HG03520 (cell line): ENCODE measurements at regions not wholly inside any gene's neighbourhood (a gene's known extent, or its start where the extent isn't known, plus 50 kb on each side); places are given as distances from the start of the nearest gene placed in this dataset.
"Not testable (repeated sequence)": the region's sequence is repeated elsewhere in the genome, so short reads cannot be mapped to it uniquely, and the experiment has no call there.

ENCODE experiments used
- ATAC-seq: cut with Tn5 transposase; IDR thresholded peaks from one replicate; pipeline ENCODE4 v1.9.1; 2021; ENCODE audit warnings: mild to moderate bottlenecking, moderate library complexity; ENCODE audit not compliant: unreplicated experiment

- ATAC-seq: no peak
Measured at GRCh38 chr2:150120326-150120955, 367.0 kb downstream of the RND3 start.

- no peak for ATAC-seq
Measured at GRCh38 chr2:150119819-150120218, 367.6 kb downstream of the RND3 start.

- not testable (repeated sequence) for ATAC-seq
Measured at GRCh38 chr2:150114089-150114488, 373.4 kb downstream of the RND3 start.

GRCh38 chr2:150110548-150110947 lies 376.9 kb downstream of the RND3 start:
- ATAC-seq: no peak

- no peak for ATAC-seq
Measured at GRCh38 chr2:150109912-150110311, 377.6 kb downstream of the RND3 start.

GRCh38 chr2:150109028-150109427 lies 378.4 kb downstream of the RND3 start:
- ATAC-seq: no peak

- no peak for ATAC-seq
Measured at GRCh38 chr2:150107816-150108215, 379.7 kb downstream of the RND3 start.

- ATAC-seq: no peak
Measured at GRCh38 chr2:150107170-150107569, 380.3 kb downstream of the RND3 start.

- no peak for ATAC-seq
Measured at GRCh38 chr2:150101947-150102346, 385.5 kb downstream of the RND3 start.

- ATAC-seq: no peak
Measured at GRCh38 chr2:150100834-150101233, 386.6 kb downstream of the RND3 start.

- no peak for ATAC-seq
Measured at GRCh38 chr2:150100336-150100735, 387.1 kb downstream of the RND3 start.

- ATAC-seq: no peak
Measured at GRCh38 chr2:150099805-150100204, 387.7 kb downstream of the RND3 start.

- ATAC-seq: no peak
Measured at GRCh38 chr2:150097901-150098531, 389.5 kb downstream of the RND3 start.

- ATAC-seq: no peak
Measured at GRCh38 chr2:150097402-150097801, 390.1 kb downstream of the RND3 start.

GRCh38 chr2:150095361-150096095 lies 391.9 kb downstream of the RND3 start:
- ATAC-seq: no peak

- no peak for ATAC-seq
Measured at GRCh38 chr2:150091846-150092245, 395.6 kb downstream of the RND3 start.

- no peak for ATAC-seq
Measured at GRCh38 chr2:150090031-150090430, 397.4 kb downstream of the RND3 start.

GRCh38 chr2:150088538-150088937 lies 398.9 kb downstream of the RND3 start:
- no peak for ATAC-seq

- ATAC-seq: no peak
Measured at GRCh38 chr2:150085478-150085877, 402.0 kb downstream of the RND3 start.

GRCh38 chr2:150081775-150082481 lies 405.5 kb downstream of the RND3 start:
- ATAC-seq: no peak

GRCh38 chr2:150076281-150076680 lies 411.2 kb downstream of the RND3 start:
- ATAC-seq: no peak

- no peak for ATAC-seq
Measured at GRCh38 chr2:150075831-150076230, 411.6 kb downstream of the RND3 start.
